Stimulated activated naive CD8-positive, alpha-beta T cell treated with anti-CD3 and anti-CD28 coated beads, Interleukin-15, amount 100 ng/mL, for 72 hours (primary cell): ENCODE measurements at regions not wholly inside any gene's neighbourhood (a gene's known extent, or its start where the extent isn't known, plus 50 kb on each side); places are given as distances from the start of the nearest gene placed in this dataset.

Experiments
- ATAC-seq: fragments of 150-1000 bp; cut with Tn5 transposase; 2 replicates; pipeline ENCODE4 v1.10.0; 2021; ENCODE audit warnings: mild to moderate bottlenecking, moderate library complexity
- DNase-seq, 2 donors: peaks; one replicate each; pipeline ENCODE4 v3.0.0; 2021 to 2022
- H3K27ac Mint-ChIP-seq, 2 donors: one replicate each; pipeline ENCODE4 v1.8.0; 2022; ENCODE audit warnings: mild to moderate bottlenecking in 2 of 2, mixed read lengths in 2 of 2, moderate library complexity in 2 of 2
- H3K27me3 Mint-ChIP-seq: one replicate; pipeline ENCODE4 v1.8.0; 2022; ENCODE audit warnings: mixed read lengths
- H3K4me1 Mint-ChIP-seq: one replicate; pipeline ENCODE4 v1.8.0; 2022; ENCODE audit warnings: mild to moderate bottlenecking, mixed read lengths
- H3K4me3 Mint-ChIP-seq, 2 donors: one replicate each; pipeline ENCODE4 v1.8.0; 2022; ENCODE audit warnings: mild to moderate bottlenecking in 2 of 2, mixed read lengths in 2 of 2, moderate library complexity in 1 of 2
- H3K9me3 Mint-ChIP-seq, 2 donors: one replicate each; pipeline ENCODE4 v1.8.0; 2022; ENCODE audit warnings: mixed read lengths in 2 of 2

DNA sequence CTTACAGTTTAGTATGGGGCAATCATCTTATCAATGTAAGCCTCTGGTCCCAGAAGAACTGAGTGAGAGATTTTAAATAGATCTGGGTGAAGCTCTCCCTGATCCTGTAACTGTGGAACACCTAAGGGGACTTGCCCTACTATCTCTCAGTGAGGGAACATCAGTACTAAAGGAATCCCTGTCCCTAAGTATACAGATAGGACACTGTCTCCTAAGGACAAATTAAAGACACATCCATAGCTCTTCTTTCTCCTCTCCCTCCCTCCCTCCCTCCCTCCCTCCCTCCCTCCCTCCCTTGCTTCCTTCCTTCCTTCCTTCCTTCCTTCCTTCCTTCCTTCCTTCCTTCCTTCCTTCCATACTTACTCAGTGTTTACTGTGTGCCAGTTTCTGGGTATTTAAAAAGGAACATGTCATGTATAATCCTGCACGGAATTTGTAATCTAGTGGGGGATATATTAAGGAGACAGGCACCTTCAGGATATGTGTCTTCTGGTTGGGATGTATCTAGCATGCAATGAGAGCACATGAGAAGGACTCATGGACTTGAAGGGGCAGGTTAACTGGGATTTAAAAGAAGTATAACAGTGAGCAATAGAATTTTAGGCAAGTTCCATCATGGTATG is 222.2 kb upstream of the ATP5MC3 start:
- Mint-ChIP-seq H3K27me3 (peaks cover 30% of the 10 kb centered on the region), H3K4me3 (no peak overlapping the region), H3K4me1 (no peaks in the 10 kb centered on the region), H3K9me3 (no peaks in the 10 kb centered on the region), H3K27ac (no peak overlapping the region)
- ATAC-seq (no peak), DNase-seq (no peak)

DNA sequence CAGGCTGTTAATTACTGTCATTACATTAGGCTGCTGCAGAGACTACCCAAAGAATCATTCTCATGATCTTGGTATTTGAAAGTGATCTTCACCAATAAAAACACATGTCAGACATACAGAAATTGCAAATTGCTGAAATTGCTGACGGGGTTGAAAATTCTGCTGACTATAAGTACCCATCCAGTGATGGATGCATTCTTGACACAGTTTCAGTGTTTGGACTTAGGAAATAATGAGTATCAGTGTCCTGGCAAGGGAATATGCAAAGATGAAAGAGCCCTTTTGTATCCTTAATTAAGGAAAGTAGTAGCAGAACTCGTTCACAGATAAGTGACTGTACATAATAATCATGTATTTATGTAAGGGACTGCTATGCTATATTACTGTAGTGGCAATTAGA is 221.1 kb upstream of the ATP5MC3 start:
- Mint-ChIP-seq H3K4me3 (no peak overlapping the region), H3K27me3 (peaks cover 37% of the 10 kb centered on the region), H3K9me3 (no peaks in the 10 kb centered on the region), H3K4me1 (no peaks in the 10 kb centered on the region), H3K27ac (no peak overlapping the region)
- DNase-seq (no peak), ATAC-seq (no peak)

DNA sequence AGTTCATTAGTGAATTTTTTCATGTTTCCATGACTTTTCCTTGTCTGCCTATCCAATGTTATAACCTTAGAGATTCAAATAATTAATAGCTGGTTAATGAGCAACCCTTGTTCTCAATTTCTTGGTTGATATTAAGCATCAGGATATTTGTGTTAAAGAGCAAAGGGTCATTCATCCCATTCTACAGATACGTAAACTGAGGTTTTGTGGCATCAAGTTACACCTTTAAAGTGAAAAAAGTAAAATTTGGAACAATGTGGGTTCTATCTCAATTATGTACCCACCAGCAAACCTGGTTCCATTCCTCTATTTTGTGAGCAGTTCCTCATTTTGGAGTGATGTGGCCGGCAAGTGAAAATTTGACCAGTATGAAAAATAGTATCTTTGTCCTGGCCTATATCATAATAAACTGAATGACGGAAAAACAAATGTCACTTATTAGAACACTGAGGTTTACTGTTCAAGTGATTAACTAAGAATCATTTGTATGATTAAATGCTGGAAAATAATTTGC is 220.5 kb upstream of the ATP5MC3 start:
- ATAC-seq: no peak
- no peak for DNase-seq
- H3K9me3 Mint-ChIP-seq: no peaks in the 10 kb centered on the region
- peaks cover 37% of the 10 kb centered on the region for H3K27me3 Mint-ChIP-seq
- H3K4me3 Mint-ChIP-seq: no peak overlapping the region
- H3K27ac Mint-ChIP-seq: no peak overlapping the region
- no peaks in the 10 kb centered on the region for H3K4me1 Mint-ChIP-seq

DNA sequence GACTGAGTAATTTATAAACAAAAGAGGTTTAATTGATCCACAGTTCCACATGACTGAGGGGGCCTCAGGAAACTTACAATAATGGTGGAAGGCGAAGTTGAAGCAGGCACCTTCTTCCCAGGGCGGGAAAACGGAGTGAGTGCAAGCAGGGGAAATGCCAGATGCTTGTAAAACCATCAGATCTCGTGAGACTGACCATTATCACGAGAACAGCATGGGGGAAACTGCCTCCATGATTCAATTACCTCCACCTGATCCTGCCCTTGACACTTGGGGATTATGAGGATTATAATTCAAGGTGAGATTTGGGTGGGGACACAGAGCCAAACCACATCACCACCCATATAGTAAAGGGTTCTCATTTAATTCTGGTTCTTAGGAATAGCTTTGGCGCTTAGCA is 219.5 kb upstream of the ATP5MC3 start:
- no peak for DNase-seq
- Mint-ChIP-seq H3K4me1 (no peaks in the 10 kb centered on the region), H3K4me3 (no peak overlapping the region), H3K27me3 (peaks cover 44% of the 10 kb centered on the region), H3K27ac (no peak overlapping the region), H3K9me3 (no peaks in the 10 kb centered on the region)
- ATAC-seq: no peak

DNA sequence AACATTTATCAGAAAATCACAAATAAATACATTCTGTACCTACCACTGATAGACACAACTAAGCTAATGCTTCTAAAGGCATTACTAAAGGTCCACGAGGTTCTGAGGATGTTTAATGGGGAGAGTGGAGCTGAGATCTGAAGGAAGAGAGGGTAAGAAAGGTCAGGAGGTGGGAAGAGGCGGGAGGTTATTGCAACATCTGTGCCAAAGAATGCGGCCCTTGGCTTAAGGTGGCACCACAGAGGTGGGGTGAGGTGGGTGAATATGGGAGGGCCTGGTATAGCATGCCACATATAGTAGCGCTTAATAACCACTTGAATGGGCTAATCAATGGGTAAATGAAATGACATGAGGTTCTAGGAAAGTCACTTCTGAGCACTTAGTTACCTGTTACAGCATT is 217.8 kb upstream of the ATP5MC3 start:
- Mint-ChIP-seq H3K27ac (no peak overlapping the region), H3K4me3 (no peak overlapping the region)

DNA sequence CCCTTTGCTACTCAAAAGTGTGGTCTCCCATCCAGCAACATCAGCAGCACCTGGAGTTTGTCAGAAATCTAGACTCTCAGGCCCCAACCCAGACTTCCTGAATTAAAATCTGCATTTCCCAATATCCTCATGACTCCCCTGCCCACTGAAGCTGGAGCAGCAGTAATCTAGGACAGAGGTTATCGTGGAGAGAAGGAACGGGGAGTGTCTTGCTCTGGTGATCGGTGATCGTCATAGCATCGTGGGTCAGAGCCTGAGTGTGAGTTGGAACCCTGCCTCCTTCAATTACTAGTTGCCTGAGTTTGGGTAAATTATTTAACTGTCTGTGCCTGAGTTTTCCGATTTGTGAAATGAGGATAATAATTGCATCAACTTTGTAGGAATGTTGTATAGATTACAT is 217.3 kb upstream of the ATP5MC3 start:
- ATAC-seq (no peak), DNase-seq (no peak)
- Mint-ChIP-seq H3K4me3 (no peak overlapping the region), H3K4me1 (no peaks in the 10 kb centered on the region), H3K9me3 (no peaks in the 10 kb centered on the region), H3K27ac (no peak overlapping the region), H3K27me3 (peaks cover 29% of the 10 kb centered on the region)

More for the DNA sequence above, 217.8 kb upstream of the ATP5MC3 start:
- Mint-ChIP-seq H3K9me3 (no peaks in the 10 kb centered on the region), H3K4me1 (no peaks in the 10 kb centered on the region), H3K27me3 (peaks cover 33% of the 10 kb centered on the region)
- ATAC-seq: no peak
- no peak for DNase-seq

DNA sequence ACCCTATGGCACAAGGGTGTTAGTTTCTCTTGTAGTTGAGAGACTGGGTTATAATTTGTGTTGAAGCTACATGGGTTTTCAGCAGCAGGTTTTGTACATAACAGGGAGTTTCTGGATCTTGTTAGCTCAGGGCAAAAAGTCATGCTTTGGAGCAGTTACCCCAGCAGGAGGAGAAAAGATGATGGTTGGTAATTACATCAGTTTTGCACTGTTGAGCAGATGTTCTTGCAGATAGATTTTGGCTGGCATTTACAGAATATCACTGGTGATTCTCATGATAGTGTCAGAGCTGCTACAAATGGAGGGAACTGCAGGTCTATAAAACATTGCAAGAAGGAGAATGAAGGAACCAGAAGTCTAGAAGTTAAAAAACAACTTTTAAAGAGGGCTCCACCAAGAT is 215.2 kb upstream of the ATP5MC3 start:
- Mint-ChIP-seq H3K4me3 (no peak overlapping the region), H3K27me3 (peaks cover 26% of the 10 kb centered on the region), H3K27ac (no peak overlapping the region), H3K9me3 (no peaks in the 10 kb centered on the region), H3K4me1 (no peaks in the 10 kb centered on the region)
- DNase-seq (no peak), ATAC-seq (no peak)

DNA sequence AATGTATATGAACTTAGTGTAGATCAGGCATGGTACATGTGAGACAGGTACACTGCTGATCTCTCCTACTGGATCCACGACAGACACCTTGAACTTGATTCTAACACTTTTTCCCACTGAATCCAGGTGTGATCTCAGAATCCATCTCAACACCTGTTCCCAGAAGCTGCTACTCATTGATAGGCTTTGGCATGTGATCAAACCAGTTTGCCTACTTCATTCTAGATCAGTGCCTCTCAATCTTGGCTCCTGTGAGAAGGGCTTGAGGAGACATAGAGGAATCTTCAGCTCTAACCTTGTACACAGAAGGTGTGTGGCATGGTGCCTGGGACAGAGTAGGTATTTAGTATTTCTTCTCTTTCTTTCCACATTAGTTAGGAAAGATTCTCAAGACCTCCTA is 212.3 kb upstream of the ATP5MC3 start:
- Mint-ChIP-seq H3K4me1 (no peaks in the 10 kb centered on the region), H3K4me3 (no peak overlapping the region), H3K27ac (no peak overlapping the region), H3K27me3 (peaks cover 15% of the 10 kb centered on the region), H3K9me3 (no peaks in the 10 kb centered on the region)
- DNase-seq: no peak
- ATAC-seq: no peak

DNA sequence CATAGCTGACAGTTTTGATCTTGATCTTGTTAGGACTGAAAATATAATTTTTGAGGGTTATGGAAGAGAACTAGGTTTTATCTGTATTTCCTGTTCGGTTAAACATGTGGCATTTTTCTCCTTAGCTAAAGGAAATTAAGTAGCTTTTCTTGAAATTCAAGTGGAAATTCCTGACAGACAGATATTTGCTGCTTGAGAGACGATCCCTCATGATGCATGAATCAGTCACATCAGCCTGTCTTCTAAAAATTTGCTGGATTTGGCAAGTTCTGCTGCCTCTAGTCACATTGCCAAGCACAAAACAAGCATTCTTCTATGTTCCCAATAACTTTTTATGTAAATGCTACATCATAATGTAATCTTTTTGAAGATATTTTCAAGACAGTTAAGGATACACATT is 201.8 kb upstream of the ATP5MC3 start:
- no peaks in the 10 kb centered on the region for H3K4me1 Mint-ChIP-seq
- no peak overlapping the region for H3K4me3 Mint-ChIP-seq
- H3K27ac Mint-ChIP-seq: no peak overlapping the region
- H3K9me3 Mint-ChIP-seq: peaks cover 28 to 35% of the 10 kb centered on the region in 2 donors
- no peak for ATAC-seq
- peaks cover 24% of the 10 kb centered on the region for H3K27me3 Mint-ChIP-seq
- DNase-seq: no peak

DNA sequence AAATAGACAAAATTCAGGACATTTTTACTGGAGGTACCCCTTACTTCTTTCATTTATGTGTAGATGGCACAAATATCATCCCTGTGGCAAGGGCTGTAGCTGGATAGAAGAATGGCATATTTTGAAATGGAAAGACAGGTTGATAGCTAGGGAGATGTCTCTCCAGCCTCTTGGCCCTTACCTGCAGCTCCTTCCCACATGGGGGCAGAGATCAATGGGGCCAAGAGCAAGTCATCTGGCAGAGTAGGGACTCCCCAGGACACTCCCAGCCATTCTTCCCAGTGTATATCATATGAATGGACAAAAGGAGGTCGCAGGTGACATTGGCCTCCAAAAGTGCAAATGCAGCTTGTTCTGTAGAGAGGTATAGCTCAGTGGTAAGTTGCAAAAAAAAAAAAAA is 192.2 kb upstream of the ATP5MC3 start:
- no peak for ATAC-seq
- Mint-ChIP-seq H3K27me3 (peaks cover 19% of the 10 kb centered on the region), H3K4me1 (no peaks in the 10 kb centered on the region), H3K9me3 (no peaks in the 10 kb centered on the region), H3K27ac (no peak overlapping the region), H3K4me3 (no peak overlapping the region)
- no peak for DNase-seq

DNA sequence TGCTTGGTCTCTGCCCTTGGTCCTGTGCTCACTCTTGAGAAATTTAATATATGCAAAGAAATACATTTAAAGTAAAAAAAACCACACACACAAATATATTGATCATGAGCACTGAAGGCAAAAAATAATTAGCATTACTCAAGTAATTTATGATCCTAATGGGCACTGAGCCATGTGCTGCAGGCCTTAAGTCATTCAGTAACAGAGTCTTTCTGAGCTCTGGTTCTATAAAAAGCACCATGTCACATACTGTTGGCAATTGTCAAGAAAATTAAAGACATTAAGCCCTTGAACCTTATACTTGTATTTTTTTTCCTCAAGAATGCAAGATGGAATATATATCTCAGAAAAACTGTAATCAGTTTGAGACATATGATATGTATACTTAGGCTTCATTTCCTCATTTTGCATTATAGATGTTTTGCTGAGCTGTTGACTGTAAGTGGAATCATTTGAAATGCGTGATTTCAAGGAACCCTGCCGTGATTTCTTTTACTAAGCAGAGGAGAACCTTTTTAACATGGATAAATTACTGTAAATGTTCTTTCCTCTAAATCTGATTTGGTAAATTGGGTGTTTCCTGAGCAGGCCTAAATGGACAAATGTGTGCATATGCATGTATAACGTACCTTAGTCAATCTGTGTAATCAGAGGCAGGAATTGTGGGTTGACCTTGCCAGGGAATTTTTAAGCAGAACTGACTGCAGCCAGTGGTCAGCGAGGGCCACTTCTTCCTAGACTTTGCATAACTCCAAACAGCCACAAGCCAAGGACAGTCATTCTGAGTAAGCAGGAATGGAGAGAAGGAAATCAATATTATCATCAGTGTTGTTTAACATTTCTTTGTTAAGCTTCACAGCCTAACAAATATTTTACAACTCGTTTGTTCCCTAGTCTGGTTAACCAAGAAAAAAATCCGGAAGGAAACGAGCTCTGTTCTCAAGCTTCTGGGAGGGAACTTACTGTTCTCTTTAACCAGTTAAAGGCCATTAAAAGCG is 191.5 kb upstream of the ATP5MC3 start:
- Mint-ChIP-seq H3K27me3 (peaks cover 18% of the 10 kb centered on the region), H3K9me3 (no peaks in the 10 kb centered on the region), H3K27ac (no peak overlapping the region), H3K4me3 (no peak overlapping the region), H3K4me1 (no peaks in the 10 kb centered on the region)
- DNase-seq: no peak
- ATAC-seq: no peak

DNA sequence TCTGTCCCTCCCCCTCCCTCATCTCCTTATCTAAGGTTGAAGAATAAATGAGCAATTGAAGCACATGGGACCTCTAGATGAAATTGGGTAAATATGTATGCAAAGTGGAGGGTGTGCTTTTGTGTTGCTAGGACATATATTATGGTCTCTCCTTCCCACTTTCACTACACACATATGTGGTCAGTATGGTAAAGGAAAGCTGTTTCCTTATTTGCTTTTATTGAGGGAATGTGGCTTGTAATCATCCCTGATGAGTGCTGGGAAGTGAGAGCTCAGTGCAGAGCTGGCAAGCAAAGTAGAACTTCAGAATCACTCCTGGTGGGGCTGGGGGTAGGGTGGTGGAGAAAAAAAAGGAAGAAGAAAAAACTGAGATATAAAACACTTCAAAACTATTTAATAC is 189.9 kb upstream of the ATP5MC3 start:
- Mint-ChIP-seq H3K9me3 (no peaks in the 10 kb centered on the region), H3K27me3 (peaks cover 11% of the 10 kb centered on the region), H3K4me1 (no peaks in the 10 kb centered on the region), H3K27ac (no peak overlapping the region), H3K4me3 (no peak overlapping the region)
- ATAC-seq: no peak
- no peak for DNase-seq

DNA sequence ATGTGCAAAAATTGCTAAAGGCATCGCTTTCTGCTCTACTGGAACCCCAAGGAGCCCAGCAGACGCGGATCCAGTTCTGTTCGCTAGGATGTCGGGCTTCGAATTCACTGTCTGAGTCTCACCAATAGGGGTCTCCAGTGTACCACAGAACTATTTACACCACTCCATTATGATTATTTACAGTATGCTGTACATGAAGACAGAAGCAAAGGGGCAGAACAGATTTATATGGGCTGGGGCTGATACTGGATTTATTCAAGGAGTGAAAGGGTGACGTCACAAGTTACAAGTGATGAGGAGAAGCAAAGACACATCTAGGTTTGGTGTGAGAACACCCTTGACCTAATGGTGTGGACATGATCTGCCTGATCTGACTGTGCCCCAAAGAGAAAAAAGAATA is 185.3 kb upstream of the ATP5MC3 start:
- H3K27ac Mint-ChIP-seq: no peak overlapping the region
- no peaks in the 10 kb centered on the region for H3K9me3 Mint-ChIP-seq
- H3K4me3 Mint-ChIP-seq: no peak overlapping the region
- DNase-seq: peak; percentile 32 to 39
- no peaks in the 10 kb centered on the region for H3K4me1 Mint-ChIP-seq
- peaks cover 26% of the 10 kb centered on the region for H3K27me3 Mint-ChIP-seq
- ATAC-seq: peak; percentile 79

DNA sequence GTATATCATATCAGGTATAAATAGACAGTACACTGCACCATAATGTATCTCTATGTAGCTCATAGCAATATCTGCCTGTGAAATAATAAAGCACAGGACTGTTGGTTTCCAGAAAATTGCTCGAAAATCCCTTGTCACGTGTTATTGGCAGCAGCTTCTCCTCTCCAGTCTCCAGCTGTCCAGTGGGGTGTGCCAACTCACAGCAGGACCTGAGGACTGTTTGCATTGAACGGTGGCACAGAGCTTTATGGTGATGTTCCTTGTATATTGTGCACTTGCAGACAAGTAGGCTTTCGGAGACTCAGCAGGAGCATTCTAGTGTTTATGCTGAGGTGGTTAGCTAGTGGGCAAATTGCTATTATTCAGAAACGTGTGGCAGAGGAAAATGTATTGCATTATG is 182.2 kb upstream of the ATP5MC3 start:
- peaks cover 27% of the 10 kb centered on the region for H3K27me3 Mint-ChIP-seq
- H3K9me3 Mint-ChIP-seq: no peaks in the 10 kb centered on the region
- H3K4me3 Mint-ChIP-seq: no peak overlapping the region
- no peak overlapping the region for H3K27ac Mint-ChIP-seq
- H3K4me1 Mint-ChIP-seq: no peaks in the 10 kb centered on the region
- ATAC-seq (no peak), DNase-seq (no peak)

DNA sequence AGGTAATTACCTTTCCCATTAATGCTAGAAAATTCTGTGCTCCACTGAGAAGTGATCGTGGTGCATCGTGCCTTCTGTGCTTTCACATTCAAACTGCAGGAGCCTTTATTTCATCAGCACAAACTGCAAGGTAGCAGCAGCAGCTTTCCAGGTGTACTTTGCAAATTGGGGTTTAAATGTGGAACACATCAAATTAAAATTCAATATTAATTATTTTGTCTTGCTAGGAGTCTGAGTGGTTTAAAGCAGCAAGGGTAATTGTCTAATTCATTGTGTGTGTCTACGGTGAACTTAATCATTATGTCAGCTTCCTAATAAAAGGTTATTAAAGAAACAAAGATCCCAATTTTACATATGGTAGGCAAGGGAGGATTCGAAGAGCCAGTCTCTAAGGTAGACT is 180.8 kb upstream of the ATP5MC3 start:
- DNase-seq (no peak), ATAC-seq (no peak)
- Mint-ChIP-seq H3K27me3 (peaks cover 34% of the 10 kb centered on the region), H3K4me3 (no peak overlapping the region), H3K4me1 (no peaks in the 10 kb centered on the region), H3K27ac (no peak overlapping the region), H3K9me3 (no peaks in the 10 kb centered on the region)

DNA sequence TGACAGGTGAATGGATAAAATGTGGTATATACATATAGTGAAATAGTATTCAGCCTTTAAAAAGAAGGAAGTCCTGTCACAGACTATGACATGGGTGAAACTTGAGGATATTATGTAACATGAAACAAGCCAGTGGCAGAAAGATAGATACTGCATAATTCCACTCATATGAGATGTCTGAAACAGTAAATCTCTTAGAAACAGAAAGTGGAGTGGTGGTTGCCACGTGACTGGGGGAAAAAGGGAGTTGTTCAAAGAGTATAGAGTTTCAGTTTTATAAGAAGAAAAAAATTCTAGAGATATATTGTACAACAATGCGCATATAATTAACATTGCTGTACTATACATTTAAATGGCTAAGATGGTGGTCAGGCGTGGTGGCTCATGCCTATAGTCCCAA is 178.2 kb upstream of the ATP5MC3 start:
- ATAC-seq (peak; percentile 35), DNase-seq (no peak)
- Mint-ChIP-seq H3K4me3 (no peak overlapping the region), H3K27ac (no peak overlapping the region), H3K27me3 (peaks cover 23% of the 10 kb centered on the region), H3K9me3 (no peaks in the 10 kb centered on the region), H3K4me1 (no peaks in the 10 kb centered on the region)
